Tibial nerve (tissue), 4 donors: ENCODE measurements at regions not wholly inside any gene's neighbourhood (a gene's known extent, or its start where the extent isn't known, plus 50 kb on each side); places are given as distances from the start of the nearest gene placed in this dataset.

Source experiments
- EP300 ChIP-seq, 2 donors: sonication (generic); formaldehyde crosslinking; IDR thresholded peaks; one replicate each; pipeline ENCODE4 v1.6.1; 2017; ENCODE audit warnings: antibody characterized with exemption in 2 of 2, mild to moderate bottlenecking in 1 of 2
- POLR2A ChIP-seq, 2 donors: fragments of 450-650 bp; IDR thresholded peaks; one replicate each; pipeline ENCODE4 v1.6.1; 2017; ENCODE audit warnings: antibody characterized with exemption in 2 of 2, mild to moderate bottlenecking in 2 of 2, moderate library complexity in 2 of 2
- TF ChIP-seq, protein P1 (sequence below), 5 experiments: fragments of 200-600 bp in 3 of 5; fragments of 450-650 bp in 2 of 5; sonication (generic) in 3 of 5; IDR thresholded peaks; one replicate each; pipeline ENCODE4 v1.5.1; 2016 to 2019; ENCODE audit warnings: antibody characterized with exemption in 5 of 5, mild to moderate bottlenecking in 3 of 5, moderate library complexity in 2 of 5

DNA sequence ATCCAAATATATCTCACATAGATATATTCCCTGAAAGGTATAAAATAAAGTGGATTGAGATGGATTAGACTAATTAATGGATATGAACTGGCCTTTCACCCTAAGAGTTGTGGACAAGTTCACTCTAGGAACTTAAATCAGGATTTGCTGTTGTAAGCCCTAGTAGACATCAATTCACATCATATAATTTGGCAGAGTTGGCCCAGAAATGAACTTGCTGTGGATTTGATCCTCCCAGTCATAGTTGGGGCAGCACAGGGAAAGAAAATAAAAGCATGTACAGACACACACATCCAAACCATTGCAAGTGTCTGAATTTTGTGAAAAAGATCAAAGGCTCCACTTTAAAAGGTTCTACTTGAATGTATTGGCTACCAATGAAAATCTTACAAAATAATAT lies 734.7 kb upstream of the NR2F2 start:
- TF ChIP-seq POLR2A (IDR thresholded peaks at IDR 0.05), result no peak
- TF ChIP-seq, protein P1, sequence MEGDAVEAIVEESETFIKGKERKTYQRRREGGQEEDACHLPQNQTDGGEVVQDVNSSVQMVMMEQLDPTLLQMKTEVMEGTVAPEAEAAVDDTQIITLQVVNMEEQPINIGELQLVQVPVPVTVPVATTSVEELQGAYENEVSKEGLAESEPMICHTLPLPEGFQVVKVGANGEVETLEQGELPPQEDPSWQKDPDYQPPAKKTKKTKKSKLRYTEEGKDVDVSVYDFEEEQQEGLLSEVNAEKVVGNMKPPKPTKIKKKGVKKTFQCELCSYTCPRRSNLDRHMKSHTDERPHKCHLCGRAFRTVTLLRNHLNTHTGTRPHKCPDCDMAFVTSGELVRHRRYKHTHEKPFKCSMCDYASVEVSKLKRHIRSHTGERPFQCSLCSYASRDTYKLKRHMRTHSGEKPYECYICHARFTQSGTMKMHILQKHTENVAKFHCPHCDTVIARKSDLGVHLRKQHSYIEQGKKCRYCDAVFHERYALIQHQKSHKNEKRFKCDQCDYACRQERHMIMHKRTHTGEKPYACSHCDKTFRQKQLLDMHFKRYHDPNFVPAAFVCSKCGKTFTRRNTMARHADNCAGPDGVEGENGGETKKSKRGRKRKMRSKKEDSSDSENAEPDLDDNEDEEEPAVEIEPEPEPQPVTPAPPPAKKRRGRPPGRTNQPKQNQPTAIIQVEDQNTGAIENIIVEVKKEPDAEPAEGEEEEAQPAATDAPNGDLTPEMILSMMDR (IDR thresholded peaks at IDR 0.05), result no peak
- no peak for TF ChIP-seq EP300 (IDR thresholded peaks at IDR 0.05)
